SHP77 treated with DMSO at 0.1 percent for 48 hours (cell line): ENCODE measurements at regions not wholly inside any gene's neighbourhood (a gene's known extent, or its start where the extent isn't known, plus 50 kb on each side); places are given as distances from the start of the nearest gene placed in this dataset.

Experiments used
- DNase-seq: peaks from one replicate; lab custom pipeline; 2025; lab: John Stamatoyannopoulos, UW

DNA sequence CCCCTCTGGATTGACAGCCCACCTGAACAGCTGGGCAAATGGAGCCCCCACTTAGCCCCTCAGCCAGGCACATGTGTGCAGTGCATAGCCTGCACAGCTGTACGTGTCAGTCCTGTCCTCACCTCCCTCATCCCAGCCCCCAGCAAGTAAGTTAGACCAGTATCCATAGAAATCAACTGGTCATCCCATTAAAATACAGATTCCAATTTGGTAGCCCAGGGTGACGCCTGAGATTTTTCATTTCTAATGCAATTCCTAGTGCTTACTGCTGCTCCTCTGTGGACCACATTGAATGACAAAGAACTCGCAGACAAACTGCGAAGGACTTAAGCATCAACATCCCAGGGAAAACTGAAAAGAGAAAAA is 99.0 kb upstream of the GJB5 start:
- DNase-seq = no peak

DNA sequence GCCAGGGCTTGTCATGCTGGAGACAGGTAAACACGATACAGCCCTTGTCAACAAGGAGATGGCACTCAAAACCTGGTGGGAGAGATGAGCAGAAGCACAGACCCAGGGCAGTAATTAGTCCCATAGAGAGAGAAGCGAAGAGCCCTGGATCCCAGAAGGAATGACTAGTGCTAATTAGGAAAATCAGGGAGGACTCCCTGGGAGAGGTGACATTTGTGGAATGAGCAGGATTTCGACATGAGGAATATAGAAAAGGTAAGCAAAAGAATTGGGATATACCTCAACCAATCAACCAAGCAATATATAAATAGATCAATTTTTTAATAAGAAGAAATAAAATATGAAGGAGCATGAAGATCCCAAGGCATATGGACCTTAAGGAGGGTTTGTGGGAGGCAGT is 98.5 kb upstream of the GJB5 start:
- no peak for DNase-seq

DNA sequence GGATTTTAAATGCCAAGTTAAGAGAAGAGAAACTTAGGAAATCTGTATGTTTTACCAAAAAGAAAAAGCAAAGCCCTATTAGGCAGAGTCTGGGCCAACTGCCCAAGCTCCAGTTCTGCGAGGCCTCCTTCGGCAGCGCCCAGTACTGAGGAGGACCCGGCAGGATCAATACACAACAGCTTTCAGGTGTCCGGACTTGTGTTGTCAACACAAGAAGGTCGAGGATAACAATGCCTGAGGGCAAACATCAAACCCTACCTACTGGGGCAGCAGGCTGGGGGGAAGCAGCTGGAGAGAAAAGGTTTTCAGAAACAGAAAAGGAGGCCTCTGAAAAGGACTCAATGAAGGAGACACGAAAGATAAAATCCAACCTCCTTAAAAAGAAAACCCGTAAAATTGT is 98.1 kb upstream of the GJB5 start:
- DNase-seq = no peak

DNA sequence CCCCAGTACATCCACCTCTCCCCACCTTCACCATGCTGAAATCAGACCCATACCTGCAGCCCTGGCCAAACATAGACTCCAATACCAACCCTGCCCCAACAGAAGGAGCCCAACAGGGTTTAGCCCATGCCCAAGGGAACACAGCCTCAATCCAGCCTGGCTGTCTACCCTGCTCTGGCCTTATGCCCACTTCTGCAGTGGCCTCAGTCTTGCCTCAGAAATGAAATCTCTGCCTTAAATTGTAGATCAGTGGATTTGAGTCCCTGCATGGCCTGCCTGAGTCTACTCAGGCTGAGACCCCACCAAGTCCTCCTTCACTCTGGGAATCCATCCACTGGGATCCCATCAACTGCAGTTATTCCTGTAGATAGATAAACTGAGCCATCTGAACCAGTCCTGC is 97.6 kb upstream of the GJB5 start:
- no peak for DNase-seq

DNA sequence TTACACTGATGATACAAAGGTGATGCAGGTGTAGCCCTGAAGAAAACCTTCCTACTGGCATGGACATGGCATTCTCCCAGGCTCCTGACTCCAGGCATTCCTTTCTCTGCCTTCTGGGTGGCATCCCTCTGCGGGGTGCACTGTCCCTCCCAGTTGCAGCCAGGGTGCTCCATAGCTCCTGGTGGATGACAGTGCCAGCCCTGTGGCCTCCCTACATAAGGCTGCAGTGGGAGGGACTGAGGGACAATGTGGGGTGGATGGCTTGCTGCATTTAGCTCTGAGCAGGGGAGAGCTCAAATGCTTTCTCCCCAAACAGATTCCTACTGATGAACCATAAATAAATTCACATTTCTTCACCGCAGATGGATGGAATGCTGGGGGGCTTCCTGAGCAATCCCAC is 97.0 kb upstream of the GJB5 start:
- DNase-seq = no peak

DNA sequence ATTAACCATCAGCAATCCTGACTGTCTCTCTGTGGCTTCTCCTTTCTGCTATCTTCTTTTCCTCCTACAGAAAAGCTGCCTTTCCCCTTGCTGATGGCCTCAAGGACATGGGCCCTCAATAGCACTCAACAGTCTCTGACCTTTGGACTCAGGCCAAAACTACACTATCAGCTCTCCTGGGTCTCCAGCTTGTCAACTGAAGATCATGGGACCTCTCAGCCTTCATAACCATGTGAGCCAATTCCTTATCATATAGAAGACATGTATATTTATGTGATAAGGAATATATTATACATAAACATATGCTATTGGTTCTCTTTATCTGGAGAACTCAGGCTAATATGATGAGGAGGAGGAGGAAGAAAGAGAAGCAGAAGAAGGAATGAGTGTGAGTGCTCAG is 91.8 kb upstream of the GJB5 start:
- DNase-seq = no peak

DNA sequence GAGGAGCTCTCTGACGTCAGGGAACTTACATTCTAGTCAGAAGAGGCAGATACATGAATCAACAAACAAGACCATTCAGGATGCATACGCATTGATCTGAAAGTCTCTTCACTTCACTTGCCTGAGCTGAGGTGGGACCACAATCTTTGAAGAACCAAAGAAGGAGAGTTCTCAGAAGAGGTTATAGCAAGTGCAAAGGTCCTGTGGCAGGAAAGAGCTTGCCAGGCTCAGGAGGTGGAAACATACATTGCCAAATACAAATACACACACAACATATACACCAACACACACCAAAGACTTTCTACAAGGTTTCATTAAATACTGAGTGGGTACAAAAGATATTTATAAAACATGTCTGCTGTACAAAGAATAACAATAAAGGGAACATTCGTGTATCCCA is 86.8 kb upstream of the GJB5 start:
- DNase-seq = no peak

DNA sequence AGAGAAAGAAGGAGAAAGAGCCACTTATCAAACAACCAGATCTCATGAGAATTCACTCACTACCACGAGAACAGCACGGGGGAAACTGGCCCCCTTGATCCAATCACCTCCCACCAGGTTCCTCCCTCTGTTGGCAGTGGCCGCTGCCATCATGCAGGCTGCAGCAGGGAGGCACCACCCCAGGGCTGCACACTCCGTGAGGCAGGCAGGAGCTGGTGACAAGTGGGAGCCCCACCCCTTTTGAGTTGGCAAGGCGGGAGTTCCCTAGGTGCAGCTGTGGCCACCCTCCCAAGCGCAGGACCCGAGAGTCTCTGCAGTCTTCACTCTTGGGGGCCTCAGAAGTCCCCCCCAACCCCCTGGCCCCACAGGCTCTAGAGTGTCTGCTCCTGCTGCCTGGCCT is 83.9 kb upstream of the GJB5 start:
- no peak for DNase-seq

DNA sequence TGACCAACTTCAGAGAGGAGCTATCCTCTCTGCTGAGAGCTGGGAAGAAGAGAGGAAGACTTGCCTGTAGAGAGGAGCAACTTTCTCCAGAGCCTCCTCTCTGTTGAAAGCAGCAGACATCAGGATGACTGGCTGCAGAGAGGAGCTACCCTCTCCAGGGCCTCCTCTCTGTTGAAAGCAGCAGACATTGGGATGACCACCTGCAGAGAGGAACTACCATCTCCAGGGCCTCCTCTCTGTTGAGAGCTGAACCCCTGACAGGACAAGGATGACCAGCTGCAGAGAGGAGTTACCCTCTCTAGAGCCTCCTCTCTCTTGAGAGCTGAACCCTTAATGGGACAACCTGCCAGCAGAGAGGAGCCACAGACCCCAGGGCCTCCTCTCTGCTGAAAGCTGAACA is 83.0 kb upstream of the GJB5 start:
- DNase-seq = no peak

DNA sequence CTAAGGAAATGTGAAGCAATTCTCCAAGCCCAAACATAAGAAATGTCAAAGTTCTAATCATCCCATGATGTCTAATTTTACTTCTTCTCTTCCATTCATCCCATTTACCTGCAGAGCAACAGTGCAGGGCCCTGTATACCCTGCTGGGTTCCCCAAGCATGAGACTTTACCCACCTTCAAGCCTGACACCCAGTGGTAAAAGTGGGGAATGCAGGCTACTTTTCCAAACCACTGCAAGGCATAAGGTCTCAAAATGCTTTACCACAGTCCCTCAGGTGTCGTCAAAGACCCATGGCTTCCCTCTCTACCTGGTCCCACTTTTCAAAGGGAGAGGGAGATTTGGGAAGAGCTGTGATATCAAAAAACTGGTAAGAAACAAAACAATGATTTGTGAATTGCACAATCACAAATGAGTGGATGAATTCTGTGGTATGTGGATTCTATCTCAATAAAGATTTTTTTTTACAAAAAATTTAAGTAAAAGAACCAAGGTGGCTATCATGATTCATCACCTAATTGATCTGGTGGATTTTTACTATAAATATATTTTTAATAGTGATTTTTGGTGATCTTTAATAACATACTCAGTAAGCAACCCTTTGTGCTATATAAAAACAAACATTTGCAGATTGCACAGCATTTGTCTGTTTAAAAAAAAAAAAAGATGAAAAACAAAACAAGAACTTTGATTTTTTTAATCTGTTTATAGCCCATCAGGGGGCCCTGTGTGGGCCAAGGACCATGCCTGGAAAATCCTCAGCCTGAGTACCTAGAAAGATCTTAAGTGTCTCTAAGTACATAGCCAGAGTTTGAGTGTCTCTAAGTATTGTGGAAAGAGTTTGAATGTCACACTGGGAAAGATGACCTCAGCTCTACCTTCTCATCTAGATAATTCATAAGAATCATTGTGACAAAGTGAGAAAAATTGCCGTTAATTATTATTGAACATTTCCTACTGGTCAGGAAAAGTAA is 73.1 kb upstream of the GJB5 start:
- DNase-seq = no peak

DNA sequence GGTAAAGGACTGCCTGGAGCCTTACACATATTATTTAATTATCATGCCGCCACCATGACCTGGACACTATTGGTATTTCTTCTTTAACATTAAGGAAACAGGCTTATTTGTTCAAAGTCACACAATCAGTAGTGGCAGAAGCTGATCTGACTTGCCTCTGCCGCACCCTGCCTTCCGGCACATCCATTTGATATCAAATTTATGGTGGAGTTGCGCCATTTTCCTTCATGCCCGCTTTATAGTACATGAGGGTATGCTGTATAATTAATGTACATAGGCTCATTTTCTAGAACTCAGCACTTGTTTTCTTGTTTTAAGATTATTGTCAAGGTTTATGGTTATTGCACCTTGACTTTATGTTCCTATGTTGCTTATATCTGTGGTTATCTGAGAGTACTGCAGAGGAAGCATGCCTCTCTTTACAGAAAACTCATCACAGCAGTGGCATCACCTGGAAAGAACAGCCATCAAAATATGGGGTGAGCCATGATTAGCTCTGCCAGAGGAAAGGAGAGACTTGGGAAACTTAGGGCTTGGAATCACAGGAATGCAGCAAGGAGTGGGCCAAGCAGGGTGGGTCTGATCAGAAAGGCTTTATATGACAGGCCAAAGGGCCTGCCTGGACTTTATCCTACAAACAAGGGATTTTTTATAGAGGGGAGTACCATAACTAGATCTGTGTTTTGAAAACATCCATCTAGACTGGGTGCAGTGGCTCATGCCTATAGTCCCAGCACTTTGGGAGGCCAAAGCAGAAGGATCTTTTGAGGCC is 72.2 kb upstream of the GJB5 start:
- DNase-seq = no peak

DNA sequence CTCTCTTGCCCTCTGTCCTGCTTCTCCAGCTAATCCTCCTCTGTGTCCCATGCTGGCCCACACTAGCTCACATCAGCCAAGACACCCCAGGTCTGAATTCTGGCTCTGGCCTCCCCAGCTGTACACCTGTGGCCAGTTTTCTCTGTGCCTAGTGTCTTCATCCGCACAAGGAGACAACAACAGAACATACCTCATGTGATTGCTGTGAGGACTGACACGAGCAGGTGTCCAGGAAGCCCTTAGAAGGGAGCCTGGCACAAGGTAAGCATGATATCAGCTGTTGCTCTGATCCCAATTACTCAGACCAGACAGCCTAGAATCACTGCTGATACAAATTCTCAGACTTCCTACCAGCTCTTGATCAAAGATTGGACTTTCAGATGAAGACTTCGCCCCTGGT is 71.2 kb upstream of the GJB5 start:
- no peak for DNase-seq

DNA sequence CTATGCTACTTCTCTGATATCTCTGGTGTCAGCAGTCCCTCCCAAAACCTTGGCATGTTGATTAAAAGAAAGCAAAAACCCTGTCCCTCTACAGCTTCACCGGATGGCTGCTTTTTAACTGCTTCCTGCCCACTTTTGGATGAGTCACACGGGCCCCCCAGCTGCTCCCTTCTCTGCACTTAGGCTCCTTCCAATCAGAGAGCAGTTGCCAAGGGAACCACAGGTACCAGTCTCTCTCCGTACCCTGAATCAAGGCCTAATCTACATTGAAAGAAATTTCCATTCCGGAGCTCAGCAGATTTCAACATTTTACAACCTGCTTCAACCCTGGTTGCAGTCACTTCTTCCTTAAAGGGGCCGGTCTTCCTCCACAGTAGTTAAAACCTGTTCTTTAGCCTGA is 70.6 kb upstream of the GJB5 start:
- DNase-seq = no peak

DNA sequence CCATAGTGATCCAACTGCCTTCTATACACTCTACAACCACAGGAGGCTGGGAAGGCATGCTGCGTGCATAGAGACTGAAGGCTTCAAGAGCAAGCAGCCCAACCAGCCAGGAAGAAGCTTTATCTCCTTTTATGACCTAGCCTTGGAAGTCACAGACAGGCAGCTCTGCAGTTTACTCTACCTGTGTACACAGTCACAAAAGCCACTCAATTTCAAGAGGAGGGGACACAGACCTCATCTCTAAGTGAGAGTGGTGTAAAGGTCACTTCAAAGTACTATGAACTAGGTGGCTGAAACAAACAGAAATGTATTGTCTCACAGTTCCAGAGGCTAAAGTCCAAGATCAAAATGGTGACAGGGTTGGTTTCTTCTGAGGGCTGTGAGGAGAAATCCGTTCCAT is 69.6 kb upstream of the GJB5 start:
- DNase-seq = no peak

DNA sequence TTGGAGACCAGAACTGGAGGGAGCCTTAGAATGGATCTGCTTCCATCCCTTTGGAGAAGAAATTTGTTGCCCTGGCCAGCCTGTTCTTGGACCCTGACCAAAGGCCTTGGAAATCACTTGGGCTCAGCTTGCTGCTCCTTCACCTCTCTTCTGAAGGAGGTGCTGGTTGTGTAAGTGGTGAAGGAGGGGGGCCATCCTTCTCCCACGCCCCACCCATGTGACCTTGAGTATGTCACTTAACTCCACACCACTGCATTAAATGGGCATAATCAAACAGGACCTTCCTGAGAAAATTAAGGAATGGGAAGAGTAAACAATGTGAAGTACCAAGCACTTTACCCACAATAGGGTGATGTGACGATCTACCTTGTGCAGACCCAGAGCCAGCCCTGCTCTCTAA is 68.3 kb upstream of the GJB5 start:
- DNase-seq = no peak

DNA sequence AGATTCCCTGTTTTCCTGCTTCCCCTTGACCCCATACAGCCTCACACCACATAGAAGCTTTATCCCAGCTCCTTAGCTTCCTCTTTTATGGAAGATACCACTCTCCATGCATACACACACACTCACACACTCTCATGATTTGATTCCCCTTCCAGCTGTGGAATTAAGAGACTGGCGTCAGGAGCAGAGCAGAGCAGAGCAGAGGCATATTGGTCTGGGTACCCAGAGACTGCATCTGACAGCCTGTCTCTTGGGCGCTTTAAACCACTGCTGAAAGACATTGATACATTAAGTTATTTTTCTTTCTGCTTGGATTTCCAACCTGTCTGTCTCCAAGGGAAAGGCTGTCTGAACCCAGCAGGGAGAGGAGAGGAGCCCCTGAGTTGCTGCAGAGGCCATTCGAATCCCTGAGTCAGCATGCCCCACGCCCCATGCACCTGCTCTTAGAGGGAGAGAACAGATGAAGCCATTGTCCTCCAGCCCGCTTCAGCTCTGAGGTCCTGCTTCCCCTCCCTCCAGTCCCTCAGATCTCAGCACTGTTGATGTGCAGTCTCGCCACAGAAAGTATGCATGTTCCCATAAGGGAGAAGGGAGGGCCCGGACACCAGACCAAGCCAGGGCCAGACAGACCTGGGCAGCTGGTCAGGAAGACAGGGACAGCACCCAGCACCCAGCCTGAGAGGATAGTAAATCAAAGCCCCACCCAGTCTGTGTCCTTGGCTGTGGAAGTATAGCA is 66.7 kb upstream of the GJB5 start:
- DNase-seq = no peak

DNA sequence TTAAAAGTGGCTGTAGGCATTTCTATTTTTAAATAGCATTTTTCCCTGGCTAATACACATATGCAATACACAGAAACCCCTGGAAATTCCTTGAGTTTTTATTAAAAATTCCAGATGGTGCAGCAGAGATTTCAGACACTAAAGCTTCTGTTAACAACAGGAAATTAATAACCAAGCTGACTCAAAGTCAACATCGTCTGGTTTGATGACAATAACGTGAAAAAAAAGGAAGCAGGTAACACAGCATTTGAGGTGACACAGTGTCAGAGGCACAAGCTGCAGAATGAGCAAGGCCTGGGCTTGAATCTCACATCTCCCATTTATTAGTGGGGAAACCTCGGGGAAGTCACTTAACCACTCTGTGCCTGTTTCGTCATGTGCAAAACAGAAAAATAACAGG is 64.6 kb upstream of the GJB5 start:
- DNase-seq = no peak

DNA sequence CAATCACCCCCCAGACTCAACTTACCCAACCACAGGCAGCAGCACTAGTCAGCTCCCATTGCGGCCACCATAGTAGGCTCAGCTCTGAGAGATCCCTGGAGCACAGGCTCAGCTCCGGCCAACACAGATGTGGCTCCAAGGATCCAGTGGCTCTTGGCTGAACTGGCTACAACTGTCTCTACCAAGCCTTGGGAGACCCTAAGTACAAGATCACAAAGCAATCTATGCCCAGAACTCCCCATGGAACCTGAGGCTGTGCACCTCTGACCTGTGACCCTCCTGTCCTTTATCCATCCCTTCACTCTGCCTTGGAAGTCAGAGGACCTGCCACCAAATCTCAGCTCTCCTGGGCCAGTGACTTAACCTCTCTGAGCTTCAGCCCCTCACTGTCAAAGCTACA is 61.8 kb upstream of the GJB5 start:
- no peak for DNase-seq

DNA sequence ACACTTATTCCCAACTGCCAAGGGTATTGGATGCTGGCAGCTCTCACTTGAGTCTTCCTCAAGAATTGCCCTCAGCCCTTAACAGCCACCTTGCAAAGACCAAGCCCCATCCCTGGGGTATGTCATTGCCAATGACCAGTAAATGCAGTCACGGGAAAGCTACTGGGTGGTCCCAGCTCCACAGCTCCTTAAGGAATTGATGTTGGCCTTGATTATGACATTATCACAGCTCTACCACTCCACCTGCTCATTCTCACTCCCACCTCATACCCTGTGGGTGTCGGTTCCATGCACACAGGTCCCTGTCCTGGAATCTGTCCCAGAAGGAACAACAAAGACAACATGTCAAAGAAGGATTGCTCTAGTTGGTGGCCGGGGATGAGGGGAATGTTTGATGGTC is 60.5 kb upstream of the GJB5 start:
- no peak for DNase-seq

DNA sequence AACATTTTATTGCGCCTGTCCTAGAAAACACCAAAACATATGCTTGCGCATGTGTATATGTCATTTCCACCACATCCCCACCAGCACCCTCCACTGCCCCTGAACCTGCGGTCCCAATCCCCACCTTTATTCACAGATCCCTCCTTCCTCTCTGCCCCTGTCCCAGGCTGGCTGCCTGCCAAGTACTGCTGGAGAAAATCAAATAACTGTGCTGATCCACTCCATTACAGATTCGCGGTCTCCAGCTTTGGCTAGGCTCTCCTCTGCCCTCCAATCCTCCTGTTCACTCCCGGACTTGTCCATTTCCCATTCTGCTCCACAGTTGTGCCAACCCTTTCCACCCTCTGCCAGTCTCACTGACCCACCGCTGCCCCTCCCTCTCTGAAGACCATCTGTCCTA is 59.3 kb upstream of the GJB5 start:
- no peak for DNase-seq

DNA sequence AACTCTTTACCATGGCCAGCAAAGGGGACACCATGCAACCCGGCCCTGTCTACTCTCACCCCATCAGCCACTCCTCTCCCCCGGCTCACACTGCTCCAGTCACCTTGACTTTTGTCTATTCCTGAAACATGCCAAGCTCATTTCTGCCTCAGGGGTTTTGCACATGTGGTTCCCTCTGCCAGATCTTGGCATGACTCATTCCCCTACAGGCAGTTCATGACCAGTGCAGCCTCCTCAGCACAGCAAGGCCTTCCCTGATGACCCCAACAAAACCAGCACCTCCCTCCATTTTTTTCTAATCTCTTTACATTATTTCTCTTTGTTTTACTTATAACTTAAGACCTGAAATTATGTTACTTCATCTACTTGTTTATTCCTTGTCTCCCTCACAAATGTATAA is 58.6 kb upstream of the GJB5 start:
- DNase-seq = no peak

DNA sequence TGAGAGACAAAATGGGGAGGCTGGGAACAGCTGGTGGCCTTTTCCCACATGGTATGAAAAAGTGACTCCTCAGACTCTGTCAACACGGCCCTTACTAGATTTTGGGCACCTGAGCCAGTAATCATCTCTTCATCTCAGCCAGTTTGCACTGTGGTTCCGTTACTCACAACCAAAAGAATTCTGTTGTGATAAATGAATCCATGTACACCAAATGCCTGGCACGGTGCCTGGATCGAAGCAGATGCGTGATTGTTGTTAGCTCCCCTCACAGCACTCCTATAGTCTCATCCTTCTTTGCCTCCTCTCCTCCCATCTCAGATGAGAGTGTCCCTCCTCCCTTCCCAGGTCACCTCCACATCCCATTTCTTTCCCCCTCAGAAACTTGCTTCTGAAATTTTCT is 57.9 kb upstream of the GJB5 start:
- DNase-seq = no peak

DNA sequence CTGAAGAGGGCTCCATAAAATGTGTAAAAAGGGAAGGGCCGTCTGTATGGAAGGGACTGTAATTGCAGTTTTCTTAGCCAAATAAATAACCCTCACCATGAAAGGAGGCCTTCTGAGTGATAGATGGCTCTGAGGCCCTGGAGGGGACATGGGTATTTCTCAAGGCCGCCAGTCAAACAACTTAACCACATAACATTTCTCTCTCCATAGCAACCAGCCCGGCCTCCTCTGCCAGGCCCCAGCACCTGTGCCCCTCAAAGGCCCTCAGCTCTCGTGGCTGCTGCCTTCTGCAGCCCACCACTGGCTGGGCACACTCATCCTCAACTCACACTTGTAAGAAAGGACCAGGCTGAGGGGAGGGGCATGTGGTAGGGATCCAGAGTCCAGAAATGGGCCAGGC is 57.0 kb upstream of the GJB5 start:
- no peak for DNase-seq
